B cell (primary cell): ENCODE measurements at regions not wholly inside any gene's neighbourhood (a gene's known extent, or its start where the extent isn't known, plus 50 kb on each side); places are given as distances from the start of the nearest gene placed in this dataset.

Experiments
- CTCF ChIP-seq: fragments of 200-600 bp; IDR thresholded peaks from one replicate; pipeline ENCODE4 v1.8.0; 2022; ENCODE audit warnings: antibody characterized with exemption, mild to moderate bottlenecking
- EZH2 ChIP-seq: IDR thresholded peaks from 2 replicates; pipeline ENCODE4 v1.6.1; 2012; ENCODE audit warnings: borderline replicate concordance, low read depth, mild to moderate bottlenecking, moderate library complexity, low read length; ENCODE audit not compliant: insufficient read depth, poor library complexity, severe bottlenecking

- TF ChIP-seq CTCF = no peak
- TF ChIP-seq EZH2 = no peak
These were observed 351.2 kb upstream of the C9orf72 start for GRCh38 chr9:27924502-27924901.
